ENCODE measurements at regions not wholly inside any gene's neighbourhood (a gene's known extent, or its start where the extent isn't known, plus 50 kb on each side); places are given as distances from the start of the nearest gene placed in this dataset.

DNA sequence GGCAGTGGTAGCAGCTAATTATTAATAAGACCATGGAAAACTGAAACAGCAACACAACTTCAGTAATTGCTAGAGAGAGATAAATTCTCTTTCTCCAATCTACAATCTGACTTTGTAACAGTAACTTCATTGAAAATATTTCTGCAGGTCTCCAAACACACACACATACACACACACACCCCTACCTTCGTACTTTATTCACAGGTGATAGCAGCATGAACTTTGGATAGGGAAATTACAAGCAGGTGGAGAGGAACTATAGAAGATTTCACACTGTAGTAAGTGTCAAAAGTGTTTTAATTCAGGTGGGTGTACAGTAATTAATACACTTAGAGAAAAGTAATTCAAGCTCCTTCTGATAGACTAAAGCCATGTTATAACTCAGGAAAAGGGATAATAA lies 587.5 kb downstream of the TUSC7 start:
- no peak for TF ChIP-seq POLR2A (IDR thresholded peaks at IDR 0.05)
- TF ChIP-seq, protein P1, sequence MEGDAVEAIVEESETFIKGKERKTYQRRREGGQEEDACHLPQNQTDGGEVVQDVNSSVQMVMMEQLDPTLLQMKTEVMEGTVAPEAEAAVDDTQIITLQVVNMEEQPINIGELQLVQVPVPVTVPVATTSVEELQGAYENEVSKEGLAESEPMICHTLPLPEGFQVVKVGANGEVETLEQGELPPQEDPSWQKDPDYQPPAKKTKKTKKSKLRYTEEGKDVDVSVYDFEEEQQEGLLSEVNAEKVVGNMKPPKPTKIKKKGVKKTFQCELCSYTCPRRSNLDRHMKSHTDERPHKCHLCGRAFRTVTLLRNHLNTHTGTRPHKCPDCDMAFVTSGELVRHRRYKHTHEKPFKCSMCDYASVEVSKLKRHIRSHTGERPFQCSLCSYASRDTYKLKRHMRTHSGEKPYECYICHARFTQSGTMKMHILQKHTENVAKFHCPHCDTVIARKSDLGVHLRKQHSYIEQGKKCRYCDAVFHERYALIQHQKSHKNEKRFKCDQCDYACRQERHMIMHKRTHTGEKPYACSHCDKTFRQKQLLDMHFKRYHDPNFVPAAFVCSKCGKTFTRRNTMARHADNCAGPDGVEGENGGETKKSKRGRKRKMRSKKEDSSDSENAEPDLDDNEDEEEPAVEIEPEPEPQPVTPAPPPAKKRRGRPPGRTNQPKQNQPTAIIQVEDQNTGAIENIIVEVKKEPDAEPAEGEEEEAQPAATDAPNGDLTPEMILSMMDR (IDR thresholded peaks at IDR 0.05 in 4 of 5, conservative IDR thresholded peaks at IDR 0.05 in 1 of 5): no peak
- H3K27ac ChIP-seq: no peak overlapping the region

DNA sequence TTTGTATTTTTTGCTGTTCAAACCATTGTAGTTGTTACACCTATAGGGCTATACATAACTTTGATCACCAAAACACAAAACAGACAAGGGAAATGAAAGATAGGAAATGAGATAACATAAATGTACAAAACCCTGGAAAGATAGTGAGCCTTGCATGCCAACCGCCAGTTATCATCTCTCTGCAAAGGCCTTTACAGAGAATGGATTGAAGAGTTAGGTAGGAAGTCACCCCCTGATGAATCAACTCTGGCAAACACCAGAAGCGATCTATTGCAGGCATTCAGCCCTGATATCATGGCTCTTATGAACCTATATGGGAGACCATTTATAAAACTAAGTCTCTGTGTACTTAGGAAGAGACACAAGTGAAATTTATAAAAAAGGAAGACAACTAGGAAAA lies 588.0 kb downstream of the TUSC7 start:
- no peaks in the 10 kb centered on the region for H3K27me3 ChIP-seq
- intact Hi-C loops (cut with DNase I; ENCODE audit: low total_unique reads): no loop called here
- in situ Hi-C loops (cut with MboI; ENCODE audit: low sequenced_read_pairs in 4 of 4): no loop called here
- H3K9me3 ChIP-seq: no peaks in the 10 kb centered on the region
- H3K36me3 ChIP-seq: no peaks in the 10 kb centered on the region
- TF ChIP-seq, protein P1 (IDR thresholded peaks at IDR 0.05 in 4 of 5, conservative IDR thresholded peaks at IDR 0.05 in 1 of 5): no peak
- TF ChIP-seq POLR2A (IDR thresholded peaks at IDR 0.05): no peak
- H3K27ac ChIP-seq: no peak overlapping the region
- H3K4me1 ChIP-seq: no peaks in the 10 kb centered on the region
- ATAC-seq (no peak), DNase-seq (no peak)
- no peak overlapping the region for H3K4me3 ChIP-seq

More for the DNA sequence above, 587.5 kb downstream of the TUSC7 start:
- Histone ChIP-seq H3K27me3 (no peaks in the 10 kb centered on the region), H3K36me3 (no peaks in the 10 kb centered on the region), H3K4me3 (no peak overlapping the region), H3K4me1 (no peaks in the 10 kb centered on the region), H3K9me3 (no peaks in the 10 kb centered on the region)
- in situ Hi-C loops (cut with MboI; ENCODE audit: low sequenced_read_pairs in 4 of 4): no loop called here
- intact Hi-C loops (cut with DNase I; ENCODE audit: low total_unique reads): no loop called here
- DNase-seq (no peak), ATAC-seq (no peak)

DNA sequence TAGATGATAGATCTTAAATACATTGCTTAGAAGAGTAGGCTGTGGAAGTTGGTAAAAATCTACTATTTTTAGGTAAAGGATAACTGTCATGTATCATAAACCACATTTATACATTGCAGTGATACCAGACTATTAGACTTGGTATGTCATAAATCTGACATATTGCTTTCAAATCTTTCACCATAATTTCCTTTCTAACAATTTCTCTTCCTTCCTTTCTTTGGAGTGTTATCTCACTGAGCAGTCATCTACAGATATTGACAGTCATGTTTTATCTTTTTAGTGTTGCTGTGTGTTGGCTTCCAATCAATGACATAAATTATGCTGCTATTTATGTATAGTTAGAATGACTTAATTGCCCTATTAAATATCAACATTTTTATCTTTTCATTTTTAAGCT lies 588.7 kb downstream of the TUSC7 start:
- TF ChIP-seq, protein P1 (IDR thresholded peaks at IDR 0.05 in 4 of 5, conservative IDR thresholded peaks at IDR 0.05 in 1 of 5): no peak
- no peak for TF ChIP-seq POLR2A (IDR thresholded peaks at IDR 0.05)
- DNase-seq (no peak), ATAC-seq (no peak)
- Histone ChIP-seq H3K27me3 (no peaks in the 10 kb centered on the region), H3K4me3 (no peak overlapping the region), H3K27ac (no peak overlapping the region), H3K9me3 (no peaks in the 10 kb centered on the region), H3K36me3 (no peaks in the 10 kb centered on the region), H3K4me1 (no peaks in the 10 kb centered on the region)
- intact Hi-C loops (cut with DNase I; ENCODE audit: low total_unique reads) (no loop called here), in situ Hi-C loops (cut with MboI; ENCODE audit: low sequenced_read_pairs in 4 of 4) (no loop called here)

DNA sequence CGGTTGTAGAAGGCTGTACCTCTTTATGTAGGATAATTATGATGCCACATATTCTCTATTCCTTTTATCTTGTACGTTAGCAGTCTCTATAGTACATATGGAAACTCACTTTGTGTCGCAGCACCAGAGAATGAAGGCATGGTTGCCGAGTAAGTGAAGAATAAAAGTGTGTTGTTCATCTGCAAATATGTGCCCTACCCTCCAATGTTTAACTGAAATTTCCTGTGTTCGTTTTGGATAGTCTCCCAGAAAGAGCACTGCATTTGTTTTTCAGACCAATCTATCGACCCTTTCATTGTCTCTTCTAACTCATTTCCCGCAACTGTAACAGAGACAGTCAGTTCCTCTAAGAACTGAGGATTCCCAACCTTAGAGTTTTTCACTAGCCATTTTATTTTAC lies 592.8 kb downstream of the TUSC7 start:
- H3K4me3 ChIP-seq: no peak overlapping the region

DNA sequence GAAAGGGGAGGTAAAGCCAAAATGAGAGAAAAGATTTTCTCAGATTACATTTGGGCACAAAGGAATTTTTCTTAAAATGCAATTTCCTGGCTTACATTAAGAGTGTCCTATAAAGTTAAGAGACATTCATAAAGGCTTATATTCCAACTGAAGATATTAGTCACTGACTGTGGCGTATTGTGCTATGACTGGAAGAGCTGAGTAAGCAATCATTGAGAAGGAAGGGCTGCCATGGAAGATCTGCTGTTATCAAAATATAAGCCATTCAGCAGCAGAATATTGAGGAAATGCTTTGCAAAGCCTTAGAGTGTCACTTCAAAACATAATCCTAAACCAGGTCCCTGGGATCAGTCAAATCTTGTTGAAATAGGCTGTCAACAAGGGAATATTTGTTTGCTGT lies 593.9 kb downstream of the TUSC7 start:
- TF ChIP-seq, protein P1 (IDR thresholded peaks at IDR 0.05 in 4 of 5, conservative IDR thresholded peaks at IDR 0.05 in 1 of 5): no peak
- TF ChIP-seq POLR2A (IDR thresholded peaks at IDR 0.05): no peak
- Histone ChIP-seq H3K36me3 (no peaks in the 10 kb centered on the region), H3K4me3 (no peak overlapping the region), H3K27me3 (no peaks in the 10 kb centered on the region), H3K9me3 (no peaks in the 10 kb centered on the region), H3K4me1 (no peaks in the 10 kb centered on the region), H3K27ac (no peak overlapping the region)
- in situ Hi-C loops (cut with MboI; ENCODE audit: low sequenced_read_pairs in 4 of 4) (no loop called here), intact Hi-C loops (cut with DNase I; ENCODE audit: low total_unique reads) (no loop called here)
- DNase-seq (no peak), ATAC-seq (no peak)

More for the DNA sequence above, 592.8 kb downstream of the TUSC7 start:
- Histone ChIP-seq H3K9me3 (no peaks in the 10 kb centered on the region), H3K27ac (no peak overlapping the region), H3K27me3 (no peaks in the 10 kb centered on the region), H3K4me1 (no peaks in the 10 kb centered on the region), H3K36me3 (no peaks in the 10 kb centered on the region)
- DNase-seq: no peak
- in situ Hi-C loops (cut with MboI; ENCODE audit: low sequenced_read_pairs in 4 of 4) (no loop called here), intact Hi-C loops (cut with DNase I; ENCODE audit: low total_unique reads) (no loop called here)
- TF ChIP-seq, protein P1 (IDR thresholded peaks at IDR 0.05 in 4 of 5, conservative IDR thresholded peaks at IDR 0.05 in 1 of 5): no peak
- TF ChIP-seq POLR2A (IDR thresholded peaks at IDR 0.05): no peak
- ATAC-seq: no peak

Measured in gastrocnemius medialis (tissue), 4 donors.